HepG2 (cell line): ENCODE measurements at regions not wholly inside any gene's neighbourhood (a gene's known extent, or its start where the extent isn't known, plus 50 kb on each side); places are given as distances from the start of the nearest gene placed in this dataset.
A peak's percentile ranks its signal among the peaks of the same experiment; 100 is the strongest.

ENCODE experiments used
- ATAC-seq: fragments of 200-7000 bp; cut with Tn5 transposase; 3 replicates; pipeline ENCODE4 v1.9.1; 2020; ENCODE audit warnings: mild to moderate bottlenecking, moderate library complexity
- BruUV-seq: library from RNA; stranded (reverse); fragments of 400-500 nt; replicated peaks from 2 replicates; lab custom pipeline; 2021; lab: Mats Ljungman, UMichigan
- CTCF ChIA-PET: fragments of 300-600 bp; formaldehyde crosslinking; extraction: SDS; loops from one replicate; lab custom pipeline; 2021; ENCODE audit warnings: low total read pairs, inconsistent platforms, low intra/inter-chr PET ratio; lab: Yijun Ruan, JAX
- POLR2A ChIA-PET: fragments of 350-600 bp; sonication (Branson Sonifier 250); formaldehyde crosslinking; loops from one replicate; lab custom pipeline; 2020; ENCODE audit warnings: antibody characterized with exemption, inconsistent platforms; lab: Yijun Ruan, JAX
- DNase-seq: peaks from one replicate; pipeline ENCODE4 v3.0.0-alpha.2; 2015; ENCODE audit warnings: low spot score
- FAIRE-seq: peaks from 3 replicates; lab custom pipeline; 2011; peaks lifted over from hg19 to GRCh38; lab: Jason Lieb, UNC
- H2AFZ ChIP-seq: one replicate; pipeline ENCODE4 v1.6.1; 2011; ENCODE audit warnings: low read length, inconsistent platforms
- H3K27ac ChIP-seq: fragments of 300-600 bp; 3 replicates; pipeline ENCODE4 v1.8.0; 2011; ENCODE audit warnings: mixed run types, mild to moderate bottlenecking, mixed read lengths, low read length, inconsistent platforms; ENCODE audit not compliant: insufficient read depth; ENCODE audit errors: extremely low read length
- H3K27me3 ChIP-seq, 2 experiments: fragments of 200-600 bp in 1 of 2; 2 replicates in 1 of 2; 3 replicates in 1 of 2; pipeline versions ENCODE4 v1.6.0 to v1.8.0; 2011; ENCODE audit warnings: low read length in 2 of 2, mild to moderate bottlenecking in 2 of 2, moderate library complexity in 2 of 2, inconsistent platforms in 1 of 2; ENCODE audit not compliant: insufficient read depth in 2 of 2, control insufficient read depth in 1 of 2
- H3K36me3 ChIP-seq, 2 experiments: fragments of 200-600 bp in 1 of 2; replicated peaks in 1 of 2; 2 replicates in 1 of 2; 3 replicates in 1 of 2; pipeline versions ENCODE4 v1.5.1 to v1.8.0; 2011; ENCODE audit warnings: low read length in 2 of 2, inconsistent platforms in 1 of 2; ENCODE audit not compliant: insufficient read depth in 2 of 2, control insufficient read depth in 1 of 2
- H3K4me1 ChIP-seq: 2 replicates; pipeline ENCODE4 v1.5.1; 2012; ENCODE audit warnings: low read length, inconsistent platforms; ENCODE audit not compliant: insufficient read depth
- H3K4me2 ChIP-seq: 2 replicates; pipeline ENCODE4 v1.6.0; 2011; ENCODE audit warnings: low read depth, low read length, inconsistent platforms
- H3K4me3 ChIP-seq, 3 experiments: fragments of 200-600 bp in 1 of 3; sonication (generic), shearing (Covaris generic) in 1 of 3; replicated peaks in 1 of 3; 2 replicates each; pipeline ENCODE4 v1.5.1; 2011 to 2016; ENCODE audit warnings: low read length in 3 of 3, inconsistent platforms in 2 of 3, low read depth in 2 of 3, mild to moderate bottlenecking in 2 of 3, control low read depth in 1 of 3, mixed read lengths in 1 of 3; ENCODE audit not compliant: insufficient read depth in 1 of 3
- H3K79me2 ChIP-seq: one replicate; pipeline ENCODE4 v1.6.1; 2011; ENCODE audit warnings: low read length, inconsistent platforms; ENCODE audit not compliant: insufficient read depth
- H3K9ac ChIP-seq: 2 replicates; pipeline ENCODE4 v1.6.0; 2011; ENCODE audit warnings: mild to moderate bottlenecking, low read depth, low read length, inconsistent platforms; ENCODE audit not compliant: insufficient read depth
- H3K9me3 ChIP-seq: 2 replicates; pipeline ENCODE4 v1.5.1; 2012; ENCODE audit warnings: mild to moderate bottlenecking, low read length
- H4K20me1 ChIP-seq: 2 replicates; pipeline ENCODE4 v1.6.0; 2011; ENCODE audit warnings: inconsistent platforms, mild to moderate bottlenecking, low read length, moderate library complexity; ENCODE audit not compliant: insufficient read depth
- ARID2 ChIP-seq: sonication (generic); formaldehyde crosslinking; IDR thresholded peaks from 2 replicates; pipeline ENCODE4 v1.8.1; 2022; ENCODE audit warnings: mild to moderate bottlenecking, missing genetic modification reagents, borderline replicate concordance
- KDM1A ChIP-seq: IDR thresholded peaks from 2 replicates; pipeline ENCODE4 v1.6.1; 2016; ENCODE audit warnings: missing compliant biosample characterization
- MNT ChIP-seq: fragments of 450-650 bp; IDR thresholded peaks from 2 replicates; pipeline ENCODE4 v1.6.1; 2016
- NCOA2 ChIP-seq: sonication (generic); formaldehyde crosslinking; IDR thresholded peaks from 2 replicates; pipeline ENCODE4 v1.8.0; 2022; ENCODE audit warnings: inconsistent platforms
- NFE2 ChIP-seq: sonication (generic); formaldehyde crosslinking; IDR thresholded peaks from 2 replicates; pipeline ENCODE4 v1.4.0; 2020; ENCODE audit warnings: missing genetic modification reagents
- NFKB2 ChIP-seq: sonication (generic); formaldehyde crosslinking; IDR thresholded peaks from 2 replicates; pipeline ENCODE4 v1.4.0; 2020; ENCODE audit warnings: missing genetic modification reagents, borderline replicate concordance
- STAG1 ChIP-seq: sonication (generic); formaldehyde crosslinking; IDR thresholded peaks from 2 replicates; pipeline ENCODE4 v1.4.0; 2020; ENCODE audit warnings: missing genetic modification reagents
- ZFP62 ChIP-seq: sonication (generic); formaldehyde crosslinking; IDR thresholded peaks from 2 replicates; pipeline ENCODE4 v1.4.0; 2020; ENCODE audit warnings: missing genetic modification reagents
- ZMYM2 ChIP-seq: sonication (generic); formaldehyde crosslinking; IDR thresholded peaks from 2 replicates; pipeline ENCODE4 v1.8.0; 2022; ENCODE audit warnings: mild to moderate bottlenecking, missing genetic modification reagents
- ZNF83 ChIP-seq: sonication (generic); formaldehyde crosslinking; IDR thresholded peaks from 2 replicates; pipeline ENCODE4 v1.4.0; 2020; ENCODE audit warnings: missing genetic modification reagents, mild to moderate bottlenecking, borderline replicate concordance
- WGBS: methylation state at CpG from one replicate; pipeline ENCODE4 v1.1.6; 2017; ENCODE audit warnings: low lambda C conversion rate; 5-methylcytosine and 5-hydroxymethylcytosine counted together
- in situ Hi-C: cut with HindIII; loops from 2 replicates; pipeline ENCODE4 v1.10.0; 2017; ENCODE audit warnings: low pct_unique_long_range_greater_than_20kb; ENCODE audit not compliant: extremely low pct_ligation_motif_present
- intact Hi-C: fragments of 100-400 bp; cut with micrococcal nuclease; formaldehyde crosslinking; loops from one replicate; pipeline ENCODE4 v1.10.0; 2022; ENCODE audit not compliant: unreplicated experiment

- H2AFZ ChIP-seq = no peak overlapping the region
- H3K27ac ChIP-seq = no peak overlapping the region
- in situ Hi-C loops = no loop called here
- no peak overlapping the region for H3K4me3 ChIP-seq
- WGBS = 0% methylated on average over 1 of the region's 1 CpG
- no peaks in the 10 kb centered on the region for H3K4me1 ChIP-seq
- H3K9me3 ChIP-seq = peaks cover 95% of the 10 kb centered on the region
- H3K79me2 ChIP-seq = no peaks in the 10 kb centered on the region
- ChIA-PET CTCF (no interaction called here), POLR2A (no interaction called here)
- TF ChIP-seq STAG1 (CRISPR knock-in tag) (peak; percentile 38; the same call in 1 of the 2 replicates), ARID2 (CRISPR knock-in tag) (no peak), ZNF83 (CRISPR knock-in tag) (no peak), ZFP62 (CRISPR knock-in tag) (no peak), NCOA2 (no peak), NFKB2 (CRISPR knock-in tag) (no peak), ZMYM2 (CRISPR knock-in tag) (no peak), NFE2 (CRISPR knock-in tag) (no peak), KDM1A (CRISPR knock-in tag) (no peak), MNT (peak; percentile 93)
- intact Hi-C loops = no loop called here
- ATAC-seq = no peak
- no peak overlapping the region for H3K4me2 ChIP-seq
- H3K36me3 ChIP-seq = no peaks in the 10 kb centered on the region
- peak; percentile 13 for DNase-seq
- no peak overlapping the region for H3K9ac ChIP-seq
- FAIRE-seq = no peak
- no peaks in the 10 kb centered on the region for H4K20me1 ChIP-seq
- BruUV-seq = no TSS peak
- H3K27me3 ChIP-seq = no peaks in the 10 kb centered on the region
These were observed 1139.4 kb downstream of the XPNPEP1 start for GRCh38 chr10:108783897-108784296.
